Liver (tissue), 3 donors: ENCODE measurements at regions not wholly inside any gene's neighbourhood (a gene's known extent, or its start where the extent isn't known, plus 50 kb on each side); places are given as distances from the start of the nearest gene placed in this dataset.

Source experiments
- JUND ChIP-seq, 2 donors: IDR thresholded peaks; 2 replicates each; pipeline ENCODE4 v1.6.1; 2016; ENCODE audit warnings: antibody characterized with exemption in 2 of 2
- RAD21 ChIP-seq, 2 donors: IDR thresholded peaks; 2 replicates each; pipeline ENCODE4 v1.6.1; 2016; ENCODE audit warnings: antibody characterized with exemption in 2 of 2, mild to moderate bottlenecking in 2 of 2
- RXRA ChIP-seq, 2 donors: IDR thresholded peaks; 2 replicates each; pipeline ENCODE4 v1.6.1; 2017 to 2018; ENCODE audit warnings: antibody characterized with exemption in 2 of 2, mild to moderate bottlenecking in 1 of 2
- YY1 ChIP-seq: IDR thresholded peaks from 2 replicates; pipeline ENCODE4 v1.6.1; 2016; ENCODE audit warnings: antibody characterized with exemption, mild to moderate bottlenecking
- TF ChIP-seq, protein P1 (sequence below): fragments of 150-350 bp; IDR thresholded peaks from 2 replicates; pipeline ENCODE4 v1.5.1; 2017; ENCODE audit warnings: improper control_type of control experiment, low read depth, low read length; ENCODE audit not compliant: missing input control
- donor health status: healthy.
- donor health status: healthy.

DNA sequence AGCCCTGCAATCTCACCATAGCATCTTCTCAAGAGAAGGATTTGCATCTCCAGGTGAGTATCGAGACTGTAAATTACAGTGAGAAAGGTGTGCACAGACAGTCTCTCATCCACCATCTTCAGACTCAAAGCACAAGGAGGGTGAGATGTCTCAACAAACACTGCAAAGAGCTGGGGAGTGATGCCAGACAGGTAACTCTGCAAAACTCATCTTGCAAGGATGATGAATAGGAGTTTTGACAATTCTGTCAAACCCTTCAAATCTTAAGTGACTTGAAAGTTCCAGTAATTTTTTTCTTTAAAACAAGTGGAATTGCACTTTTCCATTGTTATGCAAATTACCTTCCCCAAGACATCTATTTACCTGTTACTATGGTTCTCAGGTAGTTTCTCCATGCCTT lies 277.2 kb upstream of the VCX3A start:
- TF ChIP-seq, protein P1, sequence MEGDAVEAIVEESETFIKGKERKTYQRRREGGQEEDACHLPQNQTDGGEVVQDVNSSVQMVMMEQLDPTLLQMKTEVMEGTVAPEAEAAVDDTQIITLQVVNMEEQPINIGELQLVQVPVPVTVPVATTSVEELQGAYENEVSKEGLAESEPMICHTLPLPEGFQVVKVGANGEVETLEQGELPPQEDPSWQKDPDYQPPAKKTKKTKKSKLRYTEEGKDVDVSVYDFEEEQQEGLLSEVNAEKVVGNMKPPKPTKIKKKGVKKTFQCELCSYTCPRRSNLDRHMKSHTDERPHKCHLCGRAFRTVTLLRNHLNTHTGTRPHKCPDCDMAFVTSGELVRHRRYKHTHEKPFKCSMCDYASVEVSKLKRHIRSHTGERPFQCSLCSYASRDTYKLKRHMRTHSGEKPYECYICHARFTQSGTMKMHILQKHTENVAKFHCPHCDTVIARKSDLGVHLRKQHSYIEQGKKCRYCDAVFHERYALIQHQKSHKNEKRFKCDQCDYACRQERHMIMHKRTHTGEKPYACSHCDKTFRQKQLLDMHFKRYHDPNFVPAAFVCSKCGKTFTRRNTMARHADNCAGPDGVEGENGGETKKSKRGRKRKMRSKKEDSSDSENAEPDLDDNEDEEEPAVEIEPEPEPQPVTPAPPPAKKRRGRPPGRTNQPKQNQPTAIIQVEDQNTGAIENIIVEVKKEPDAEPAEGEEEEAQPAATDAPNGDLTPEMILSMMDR: no peak
- TF ChIP-seq JUND (IDR thresholded peaks at IDR 0.05) (no peak), RAD21 (IDR thresholded peaks at IDR 0.05) (no peak), RXRA (IDR thresholded peaks at IDR 0.05) (no peak), YY1 (no peak)
